NCI-H446 (cell line): ENCODE measurements at regions not wholly inside any gene's neighbourhood (a gene's known extent, or its start where the extent isn't known, plus 50 kb on each side); places are given as distances from the start of the nearest gene placed in this dataset.
"Not testable (repeated sequence)": the region's sequence is repeated elsewhere in the genome, so short reads cannot be mapped to it uniquely, and the experiment has no call there.

Experiments
- DNase-seq, 2 experiments: peaks; one replicate each; lab custom pipeline; 2025; lab: John Stamatoyannopoulos, UW

DNA sequence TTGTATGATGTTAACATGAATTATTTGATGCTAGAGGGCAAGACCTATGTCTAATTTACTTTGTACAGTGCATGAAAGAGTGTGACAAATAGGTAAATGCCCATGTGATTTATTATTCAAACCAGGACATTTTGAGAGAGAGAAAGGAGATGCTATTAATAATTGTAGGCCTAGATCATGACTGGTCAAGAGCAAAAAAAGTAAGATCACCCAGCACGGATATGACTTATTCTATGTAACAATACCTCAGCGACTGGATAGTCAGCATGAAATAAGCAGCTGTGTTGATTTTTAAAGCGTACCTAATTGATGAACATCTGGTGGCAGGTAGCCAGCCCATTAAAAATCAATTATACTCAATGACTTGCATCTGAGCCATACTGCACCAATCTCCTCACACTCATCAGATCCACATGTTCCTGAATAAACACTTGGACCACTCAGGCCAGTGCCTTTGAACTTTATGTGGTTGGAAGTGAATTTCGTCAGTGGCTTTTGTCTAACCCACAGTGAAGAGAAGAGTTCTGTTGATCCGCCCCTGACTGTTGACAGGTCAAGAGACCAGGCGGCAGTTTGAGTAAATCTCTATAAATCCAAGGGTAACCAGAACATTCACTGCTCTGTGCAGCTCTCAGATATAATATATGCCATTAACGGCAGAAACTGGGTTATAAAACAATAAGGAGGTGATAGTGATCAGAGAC is 435.3 kb downstream of the MDFIC start:
- no peak for DNase-seq

DNA sequence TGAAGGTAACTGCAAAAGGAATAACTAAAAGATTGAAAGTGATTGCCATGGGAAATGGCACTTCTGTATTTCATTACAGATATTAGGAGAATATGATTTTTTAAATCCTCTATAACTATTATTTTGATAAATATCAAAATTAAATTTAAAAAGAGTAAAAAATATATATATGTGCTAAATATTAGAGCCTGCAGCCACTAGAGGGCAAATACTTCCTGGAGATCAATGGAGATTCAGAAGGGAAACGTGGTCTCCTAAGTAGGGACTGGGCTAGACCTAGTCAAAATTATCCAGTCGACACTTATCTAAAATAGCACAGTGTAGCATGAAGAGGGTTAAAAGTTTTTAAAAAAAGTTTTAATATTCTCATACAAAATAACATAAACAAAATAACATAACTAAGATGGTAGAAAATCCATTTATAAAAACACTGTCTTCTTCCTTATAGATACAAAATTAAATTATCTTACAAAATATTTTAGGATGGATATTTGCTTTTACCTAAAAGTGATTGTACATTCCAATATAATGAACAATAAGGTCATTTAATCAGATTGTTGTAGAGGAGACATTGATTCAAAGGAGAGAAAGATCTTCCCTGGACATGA is 434.3 kb downstream of the MDFIC start:
- peak in 1 of 2 experiments; percentile 23 for DNase-seq

DNA sequence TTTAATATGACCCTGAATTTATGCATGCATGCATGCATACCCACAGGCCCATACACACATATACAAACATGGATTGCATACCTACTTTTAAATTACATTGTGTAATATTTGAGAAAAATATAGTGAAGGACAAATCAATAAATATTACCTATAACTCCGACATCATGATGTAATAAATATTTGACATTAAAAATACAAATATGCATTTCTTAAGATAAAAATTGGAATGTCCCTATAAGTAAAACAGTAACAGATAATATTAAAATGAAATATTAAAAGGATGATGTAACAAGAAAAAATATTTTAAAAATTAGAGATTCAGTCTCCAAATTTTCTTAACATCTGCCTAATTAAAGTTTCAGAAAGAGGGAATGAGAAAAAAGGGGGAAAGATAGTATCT is 433.0 kb downstream of the MDFIC start:
- DNase-seq = no peak

DNA sequence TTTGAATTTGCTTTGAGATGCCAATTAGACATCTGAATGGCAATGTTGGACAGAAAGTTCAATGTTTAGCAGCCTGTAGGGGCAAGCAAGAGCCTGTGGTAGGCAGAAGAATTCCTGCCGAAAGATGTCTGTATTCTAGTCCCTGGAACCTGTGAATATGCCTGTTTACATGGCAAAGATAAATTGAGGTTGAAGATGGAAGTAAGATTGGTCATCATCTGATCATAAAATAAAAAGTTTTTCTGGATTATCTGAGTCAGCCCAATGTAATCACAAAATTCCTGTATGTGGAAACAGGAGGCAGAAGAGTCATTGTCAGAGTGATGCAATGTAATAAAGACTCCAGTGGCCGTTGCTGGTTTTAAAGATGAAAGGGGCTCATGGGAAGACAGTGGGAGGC is 430.5 kb downstream of the MDFIC start:
- no peak for DNase-seq

DNA sequence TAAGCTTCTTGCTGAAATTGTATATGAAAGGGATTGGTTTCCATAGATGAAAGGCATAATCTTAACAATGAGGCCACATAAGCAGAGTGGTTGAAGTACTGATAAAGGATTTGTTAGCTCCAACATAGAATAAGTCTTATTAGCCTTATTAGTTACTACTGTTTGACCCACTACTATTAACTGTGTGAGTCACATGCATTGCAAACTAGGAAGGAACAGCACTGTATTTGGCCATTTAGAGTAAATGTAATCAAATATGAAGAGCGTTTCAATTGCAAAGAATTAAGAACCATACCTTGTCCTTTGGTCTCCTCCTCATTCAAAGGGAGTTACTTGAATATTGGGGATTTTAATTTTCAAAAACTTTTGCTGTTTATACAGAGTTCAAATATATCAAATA is 428.9 kb downstream of the MDFIC start:
- DNase-seq = no peak

DNA sequence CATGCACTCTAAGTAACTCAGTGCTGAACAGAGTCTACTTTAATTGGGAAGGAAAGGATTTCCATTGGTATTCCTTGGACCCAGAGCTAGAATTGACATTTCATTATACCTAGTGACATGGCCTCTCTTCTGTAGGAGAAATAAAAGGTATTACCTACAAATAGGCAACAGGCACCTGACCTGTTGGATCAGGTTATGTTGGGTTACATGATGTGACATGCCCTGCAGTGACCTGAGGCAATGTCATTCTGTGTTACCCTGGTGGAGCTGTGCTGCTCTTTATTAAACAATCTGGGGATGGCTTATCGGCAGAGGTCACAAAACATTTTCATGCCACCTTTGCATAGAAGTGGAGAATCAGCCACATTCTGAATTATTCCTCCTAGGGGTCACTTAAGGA is 427.7 kb downstream of the MDFIC start:
- DNase-seq = no peak

DNA sequence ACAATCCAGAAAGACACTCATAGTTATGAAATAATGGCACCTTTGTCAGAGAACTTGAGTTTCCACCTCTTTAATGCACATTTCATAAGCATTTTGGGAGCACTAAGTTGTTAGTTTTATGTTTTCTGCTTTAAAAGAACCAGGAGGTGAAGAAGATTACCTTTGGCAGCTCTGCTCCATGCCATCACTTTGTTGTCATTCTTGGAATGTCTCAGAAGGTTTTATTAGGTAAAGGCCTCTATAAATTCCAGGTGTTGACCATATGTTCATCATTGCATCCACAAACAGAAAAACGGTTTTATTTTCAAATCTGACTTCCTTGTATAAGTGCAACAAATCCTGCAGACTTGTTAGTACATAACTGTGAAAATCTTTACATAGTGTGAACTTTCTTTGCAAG is 424.8 kb downstream of the MDFIC start:
- no peak for DNase-seq

DNA sequence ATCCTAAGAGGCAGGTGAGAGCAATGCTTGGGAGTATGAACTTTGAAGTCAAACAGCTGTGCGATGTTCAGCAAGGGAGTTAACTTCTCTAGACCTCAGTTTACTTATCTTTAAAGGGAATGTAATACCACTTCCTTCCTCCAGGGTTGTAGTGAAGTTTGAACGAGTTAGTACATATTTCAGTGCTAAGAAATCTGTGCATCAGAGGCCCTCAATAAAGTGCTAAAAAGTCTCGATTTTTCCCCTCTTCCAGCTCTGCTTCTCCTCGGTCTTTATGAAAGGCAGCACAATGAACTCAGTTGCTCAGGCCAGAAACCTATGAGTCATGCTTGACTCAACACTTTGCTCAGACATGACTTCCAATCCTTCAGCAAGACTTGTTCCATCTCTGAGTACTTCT is 418.9 kb downstream of the MDFIC start:
- DNase-seq = no peak

DNA sequence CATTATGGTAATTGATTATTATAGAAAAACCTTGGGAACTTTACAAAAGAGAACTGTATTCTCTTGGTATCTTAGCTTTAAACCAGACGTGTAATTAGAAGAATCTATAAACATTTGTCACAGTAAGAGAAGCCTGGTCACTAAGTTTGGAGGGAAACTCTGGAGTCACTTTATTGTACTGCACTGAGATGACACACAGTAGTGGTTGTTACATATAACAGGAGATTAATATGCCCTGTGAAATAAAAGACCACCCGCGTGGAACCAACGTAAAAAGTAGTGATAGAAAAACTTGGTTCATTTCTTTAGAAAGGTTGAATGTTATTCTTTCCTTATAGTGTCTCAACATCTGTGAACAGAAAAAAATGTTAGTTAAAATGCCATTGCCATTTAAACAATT is 416.1 kb downstream of the MDFIC start:
- DNase-seq = no peak

DNA sequence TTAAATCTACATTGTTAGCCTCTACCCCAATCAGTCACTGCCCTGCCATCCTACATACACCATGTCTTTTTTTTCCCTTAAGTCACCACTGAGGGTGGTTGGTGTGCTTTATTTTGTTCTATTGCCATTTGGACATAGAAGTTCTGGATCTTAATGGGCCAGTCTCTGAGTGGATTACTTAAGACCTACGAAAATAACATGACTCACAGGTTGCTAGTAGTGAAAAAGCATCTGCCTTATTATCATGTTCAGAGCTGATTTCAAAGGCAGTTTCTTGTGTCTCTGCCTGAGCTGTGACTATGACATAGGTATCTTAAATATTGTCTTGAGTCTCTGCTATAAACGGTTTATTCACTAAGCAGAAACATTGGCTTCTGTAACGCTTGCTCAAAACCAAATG is 410.8 kb downstream of the MDFIC start:
- DNase-seq = no peak

DNA sequence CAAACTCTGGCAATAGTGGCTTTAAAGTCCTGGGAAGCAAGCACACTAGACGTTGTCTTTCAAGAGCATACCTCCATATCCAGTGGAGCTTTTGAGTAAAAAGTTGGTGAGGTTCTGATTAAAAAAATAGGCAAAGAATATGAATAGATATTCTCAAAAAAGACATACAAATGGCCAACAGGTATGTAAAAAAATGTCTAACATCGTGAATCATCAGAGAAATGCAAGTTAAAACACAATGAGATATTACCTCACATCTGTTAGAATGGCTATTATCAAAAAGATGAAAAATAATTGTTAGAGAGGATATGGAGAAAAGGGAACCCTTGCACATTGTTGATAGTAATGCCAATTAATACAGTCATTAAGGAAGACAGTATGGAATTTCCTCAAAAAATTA is 407.1 kb downstream of the MDFIC start:
- DNase-seq = no peak

DNA sequence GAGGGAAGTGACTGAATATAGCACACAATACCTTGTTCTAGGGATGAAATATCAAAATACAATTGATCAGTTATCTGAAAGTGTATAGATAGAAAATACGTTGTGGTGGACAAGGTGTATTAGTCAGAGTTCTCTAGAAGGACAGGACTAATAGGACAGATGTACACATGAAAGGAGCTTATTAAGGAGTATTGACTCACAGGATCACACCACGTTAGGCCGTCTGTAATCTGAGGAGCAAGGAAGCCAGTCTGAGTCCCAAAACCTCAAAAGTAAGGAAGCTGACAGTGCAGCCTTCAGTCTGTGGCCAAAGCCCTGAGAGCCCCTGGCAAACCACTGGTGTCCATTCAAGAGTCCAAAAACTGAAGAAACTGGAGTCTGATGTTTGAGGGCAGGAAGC is 406.1 kb downstream of the MDFIC start:
- DNase-seq = no peak

DNA sequence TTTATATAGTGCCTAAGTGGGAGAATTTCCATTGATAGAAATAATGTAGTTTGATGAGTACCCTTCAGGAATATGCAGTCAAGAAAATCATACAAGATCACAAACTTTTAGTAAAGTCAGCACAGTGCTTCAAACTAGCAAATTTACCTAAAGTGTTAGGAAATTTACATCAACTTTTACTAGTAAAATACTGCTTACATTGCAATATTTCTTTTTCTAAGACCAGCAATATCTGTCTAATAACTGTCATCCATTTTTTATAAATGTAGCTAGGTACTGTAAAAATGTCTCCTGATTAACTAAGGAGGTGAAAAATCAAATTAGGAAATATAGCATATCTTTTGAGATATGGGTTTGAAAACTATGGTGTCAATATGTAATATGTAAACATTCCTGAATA is 405.4 kb downstream of the MDFIC start:
- no peak for DNase-seq

DNA sequence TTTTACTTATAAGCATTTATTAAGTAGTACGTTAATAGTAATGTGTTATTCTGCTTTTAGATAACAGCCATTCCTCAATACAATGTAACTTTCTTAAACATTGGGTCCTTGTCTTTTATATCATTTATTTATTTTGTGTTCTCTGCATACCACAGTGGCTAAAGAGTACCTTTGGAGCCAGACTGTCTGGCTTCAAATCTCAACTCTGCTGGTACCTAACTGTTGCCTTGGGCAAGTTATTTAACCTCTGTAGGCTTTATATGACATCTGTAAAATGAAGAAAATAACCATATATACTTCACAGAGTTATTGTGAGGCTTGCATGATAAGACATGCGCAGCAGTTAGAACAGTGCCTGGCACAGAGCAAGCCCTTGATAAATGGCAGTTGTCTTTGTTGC is 397.6 kb downstream of the MDFIC start:
- no peak for DNase-seq

DNA sequence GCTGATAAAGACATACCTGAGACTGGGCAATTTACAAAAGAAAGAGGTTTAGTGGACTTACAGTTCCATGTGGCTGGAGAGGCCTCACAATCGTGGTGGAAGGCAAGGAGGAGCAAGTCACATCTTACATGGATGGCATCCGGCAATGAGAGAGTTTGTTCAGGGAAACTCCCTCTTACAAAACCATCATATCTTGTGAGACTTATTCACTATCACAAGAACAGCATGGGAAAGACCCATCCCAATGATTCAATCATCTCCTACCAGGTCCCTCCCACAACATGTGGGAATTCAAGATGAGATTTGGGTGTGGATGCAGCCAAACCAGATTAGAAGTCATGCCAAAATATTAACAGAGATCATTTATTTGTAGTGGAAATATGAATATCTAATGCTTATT is 388.4 kb downstream of the MDFIC start:
- DNase-seq = not testable (repeated sequence)

DNA sequence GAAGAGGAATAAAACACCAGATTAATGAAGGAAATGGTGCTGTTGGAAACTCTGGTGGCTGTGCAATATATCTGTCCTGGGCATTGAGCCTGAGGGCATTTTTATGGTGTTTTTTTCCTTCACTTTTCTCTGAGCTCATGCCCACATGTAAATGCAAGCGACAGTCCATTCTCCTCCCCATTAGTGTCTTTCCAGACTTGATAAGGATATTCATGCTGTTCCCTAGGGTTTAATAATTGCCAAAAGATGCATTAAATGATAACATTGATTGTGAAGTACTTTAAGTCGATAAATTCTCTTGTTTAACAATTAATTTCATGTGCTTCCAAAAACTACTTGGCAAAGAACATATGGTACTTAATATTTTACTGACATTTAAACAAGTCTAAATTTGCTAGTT is 384.7 kb downstream of the MDFIC start:
- no peak for DNase-seq

DNA sequence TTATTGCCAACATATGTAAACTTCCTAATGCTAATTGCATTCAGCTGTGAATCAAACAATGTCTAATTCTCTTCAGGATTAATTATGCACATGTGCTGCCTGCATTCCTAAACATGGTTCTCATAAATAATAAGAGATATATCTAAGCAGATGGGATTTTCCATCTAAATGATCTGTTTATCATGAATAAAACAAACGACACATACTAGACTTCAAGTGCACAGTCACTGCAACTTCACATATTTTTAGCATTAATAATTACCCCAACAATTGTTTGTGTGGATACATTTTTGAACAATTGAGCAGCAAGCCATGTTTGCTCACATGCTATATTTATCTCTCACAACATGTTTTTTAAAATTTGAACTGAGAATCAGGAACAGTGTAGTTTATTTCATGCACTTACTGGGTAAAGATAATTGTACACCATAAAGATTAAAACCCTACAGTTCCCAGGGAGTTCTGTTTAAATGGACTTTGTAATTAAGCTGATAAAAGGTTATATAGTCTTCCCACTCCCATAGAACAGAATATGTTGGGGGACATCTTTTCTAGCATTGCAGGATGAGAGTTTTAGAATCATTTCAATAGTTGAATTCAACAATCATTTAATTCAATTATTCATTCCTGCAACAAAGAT is 378.5 kb downstream of the MDFIC start:
- no peak for DNase-seq

DNA sequence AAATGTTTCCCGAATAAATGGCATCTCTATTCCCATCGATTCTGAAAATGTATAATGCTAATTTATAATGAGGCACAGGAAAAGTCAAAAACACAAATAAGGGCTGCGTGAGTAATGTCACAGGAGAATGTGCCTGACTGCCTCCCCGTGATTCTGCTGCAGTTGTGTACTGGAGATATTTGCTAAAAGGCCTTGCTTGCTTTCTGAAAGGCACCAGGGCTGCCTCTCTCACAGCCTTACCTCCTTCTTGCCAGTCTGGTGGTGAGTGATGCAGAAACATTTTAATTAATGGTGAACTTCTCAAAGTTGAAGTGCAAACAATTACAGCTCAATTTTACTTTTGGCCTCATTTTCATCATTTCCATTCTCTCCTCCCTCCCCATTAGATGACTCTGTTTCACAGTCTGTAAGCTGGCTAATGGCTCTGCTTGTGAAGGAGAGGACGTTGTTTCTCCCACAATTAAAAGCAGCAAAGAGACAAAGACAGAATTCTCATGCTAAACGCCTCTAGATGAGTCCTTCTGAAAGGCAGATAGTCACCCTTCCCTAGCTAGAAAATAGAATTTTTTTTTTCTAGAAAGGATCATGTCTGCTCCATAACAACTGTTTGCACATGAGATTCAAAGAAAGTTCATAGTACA is 377.6 kb downstream of the MDFIC start:
- no peak for DNase-seq

DNA sequence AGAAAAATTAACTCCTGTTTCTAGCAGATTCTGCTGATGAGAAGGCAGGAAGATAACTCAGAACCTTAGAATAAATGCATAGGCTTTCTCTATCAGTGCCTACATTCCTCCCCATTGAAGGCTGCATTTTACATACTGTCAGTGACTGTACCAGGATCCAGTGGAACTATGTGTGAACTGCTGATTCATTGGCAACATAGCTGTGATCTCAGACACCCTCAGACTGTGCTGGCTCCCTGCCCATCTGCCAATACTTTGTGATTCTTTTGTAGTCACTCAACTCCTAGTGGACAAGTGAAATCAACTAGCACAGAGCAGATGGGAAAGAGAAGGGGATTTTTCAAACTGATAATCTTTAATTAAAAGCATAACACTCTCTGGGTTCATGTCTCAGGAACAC is 375.8 kb downstream of the MDFIC start:
- peak; percentile 20 to 60 for DNase-seq

DNA sequence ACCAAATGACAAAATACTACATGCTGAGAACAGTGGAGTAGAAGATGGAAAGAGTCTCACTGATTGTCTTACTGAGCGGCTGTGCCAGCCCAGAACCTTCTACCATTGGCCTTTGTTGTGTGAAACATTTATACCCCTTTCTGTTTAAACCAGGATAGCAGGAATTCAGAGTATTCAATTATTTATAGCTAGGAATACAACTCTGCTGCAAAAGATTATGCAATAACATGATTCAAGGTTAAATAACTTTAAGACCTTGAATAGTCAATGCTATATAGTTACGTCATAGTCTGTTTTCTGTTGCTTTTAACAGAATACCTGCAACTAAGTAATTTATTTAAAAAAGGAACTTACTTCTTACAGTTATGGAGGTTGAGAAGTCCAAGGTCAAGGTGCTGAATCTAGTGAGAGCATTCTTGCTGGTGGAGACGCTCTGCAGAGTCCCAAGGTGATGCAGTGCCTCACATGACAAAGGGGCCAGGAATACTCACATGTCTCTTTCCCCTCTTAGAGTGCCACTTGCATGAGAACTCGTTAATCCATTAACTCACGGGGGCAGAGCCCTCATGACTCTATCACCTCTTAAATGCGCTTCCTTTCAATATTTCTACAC is 371.8 kb downstream of the MDFIC start:
- DNase-seq = no peak

DNA sequence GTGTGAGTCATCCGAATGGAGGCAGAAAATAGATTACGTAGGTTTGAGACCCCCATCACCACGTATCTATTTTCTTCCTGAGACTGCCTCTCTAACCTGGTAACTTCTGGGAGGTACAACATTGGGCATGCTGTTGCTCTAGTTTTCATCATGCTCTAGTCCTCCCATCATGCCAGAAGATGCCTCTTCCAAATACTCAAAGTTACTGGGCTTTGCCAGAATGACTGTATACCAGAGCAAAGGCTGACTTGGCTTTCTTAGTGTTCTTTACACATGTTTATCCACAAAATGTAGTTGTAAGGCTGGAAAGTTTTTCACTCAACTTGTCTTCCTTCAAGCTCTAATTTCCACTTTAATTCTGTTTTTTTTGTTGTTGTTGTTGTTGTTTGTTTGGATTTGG is 370.5 kb downstream of the MDFIC start:
- no peak for DNase-seq

DNA sequence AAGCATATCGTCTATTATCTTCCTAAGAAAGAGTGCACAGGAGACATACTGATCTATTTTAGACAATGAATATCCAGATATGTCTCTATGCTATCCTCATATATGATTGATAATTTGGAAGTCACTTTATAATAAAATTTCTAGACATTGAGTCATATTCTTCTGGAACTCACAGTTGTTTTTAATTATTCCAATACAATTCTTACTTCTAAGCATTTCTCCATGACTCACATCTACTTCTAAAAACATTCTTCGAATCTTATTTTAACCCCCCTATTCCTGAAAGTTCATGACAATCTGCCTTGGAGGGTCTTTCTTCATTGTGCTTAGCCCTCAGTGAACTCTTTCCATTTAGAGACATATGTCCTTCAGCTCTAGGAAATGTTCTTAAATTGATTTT is 368.1 kb downstream of the MDFIC start:
- DNase-seq = no peak

DNA sequence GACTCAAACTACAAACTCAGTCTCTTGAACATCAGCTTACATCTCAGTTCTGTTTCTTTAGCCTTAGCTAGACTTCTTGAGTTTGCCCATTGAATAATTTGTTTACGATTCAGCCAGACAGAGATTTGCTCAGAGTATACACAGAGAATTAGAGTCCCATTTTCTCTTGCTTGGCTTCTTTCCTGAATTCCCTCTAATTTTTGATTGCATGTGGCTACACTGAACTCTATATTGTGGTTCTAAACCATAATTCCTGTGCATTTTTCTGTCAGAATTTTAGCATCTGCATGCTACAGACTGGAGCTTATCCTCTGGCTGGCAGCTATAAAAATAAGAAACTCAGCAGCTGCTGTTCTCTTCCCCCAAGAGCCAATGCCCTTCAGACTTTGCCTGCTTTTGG is 354.9 kb downstream of the MDFIC start:
- no peak for DNase-seq
